Ectodermal cell (in vitro differentiated cells): ENCODE measurements at regions not wholly inside any gene's neighbourhood (a gene's known extent, or its start where the extent isn't known, plus 50 kb on each side); places are given as distances from the start of the nearest gene placed in this dataset.

Experiments used
- H3K27ac ChIP-seq: 2 replicates; pipeline ENCODE4 v1.7.0; 2013; ENCODE audit warnings: mild to moderate bottlenecking, low read depth, low read length; ENCODE audit not compliant: insufficient read depth, poor library complexity, severe bottlenecking
- H3K27me3 ChIP-seq: 2 replicates; pipeline ENCODE4 v1.7.0; 2013; ENCODE audit warnings: mild to moderate bottlenecking, low read length; ENCODE audit not compliant: insufficient read depth, control insufficient read depth, poor library complexity, severe bottlenecking
- H3K36me3 ChIP-seq: one replicate; pipeline ENCODE4 v1.7.0; 2013; ENCODE audit warnings: low read length; ENCODE audit not compliant: control insufficient read depth, insufficient read depth
- H3K4me1 ChIP-seq: one replicate; pipeline ENCODE4 v1.7.0; 2013; ENCODE audit warnings: low read length; ENCODE audit not compliant: control insufficient read depth, insufficient read depth
- H3K4me3 ChIP-seq: 2 replicates; pipeline ENCODE4 v1.7.0; 2013; ENCODE audit warnings: low read depth, low read length, control low read depth; ENCODE audit not compliant: insufficient read depth
- H3K9me3 ChIP-seq: 2 replicates; pipeline ENCODE4 v1.7.0; 2013; ENCODE audit warnings: mild to moderate bottlenecking, low read length, moderate library complexity; ENCODE audit not compliant: control insufficient read depth
- WGBS, 2 experiments: methylation state at CpG; one replicate each; pipeline ENCODE4 v1.1.7; 2013; ENCODE audit warnings: missing lambda C conversion rate in 2 of 2; 5-methylcytosine and 5-hydroxymethylcytosine counted together

GRCh38 chr7:36044101-36044892, 108.8 kb upstream of the EEPD1 start:
- H3K9me3 ChIP-seq = no peaks in the 10 kb centered on the region
- WGBS, 2 experiments = 91 to 93% methylated on average over 6 of the region's 6 CpGs
- H3K27me3 ChIP-seq = no peaks in the 10 kb centered on the region
- H3K4me3 ChIP-seq = no peak overlapping the region
- no peak overlapping the region for H3K27ac ChIP-seq
- no peaks in the 10 kb centered on the region for H3K4me1 ChIP-seq
- no peaks in the 10 kb centered on the region for H3K36me3 ChIP-seq

- H3K9me3 ChIP-seq = no peaks in the 10 kb centered on the region
- no peaks in the 10 kb centered on the region for H3K36me3 ChIP-seq
- WGBS, 2 experiments = 95 to 96% methylated on average over 2 of the region's 2 CpGs
- H3K27ac ChIP-seq = no peak overlapping the region
- no peak overlapping the region for H3K4me3 ChIP-seq
- no peaks in the 10 kb centered on the region for H3K27me3 ChIP-seq
- H3K4me1 ChIP-seq = peaks cover 4% of the 10 kb centered on the region
Measured at GRCh38 chr7:36045326-36045725, 107.7 kb upstream of the EEPD1 start.

- Histone ChIP-seq H3K9me3 (no peaks in the 10 kb centered on the region), H3K4me3 (no peak overlapping the region), H3K36me3 (no peaks in the 10 kb centered on the region), H3K27me3 (no peaks in the 10 kb centered on the region), H3K4me1 (peaks cover 4% of the 10 kb centered on the region), H3K27ac (no peak overlapping the region)
- 58 to 63% methylated on average over 3 of the region's 3 CpGs for WGBS, 2 experiments
Measured at GRCh38 chr7:36045830-36046341, 107.2 kb upstream of the EEPD1 start.

- 88 to 100% methylated on average over 1 to 2 of the region's 2 CpGs for WGBS, 2 experiments
- H3K27ac ChIP-seq = no peak overlapping the region
Measured at GRCh38 chr7:36047091-36047658, 105.9 kb upstream of the EEPD1 start.

GRCh38 chr7:36048141-36048901, 104.7 kb upstream of the EEPD1 start:
- whole genome bisulfite sequencing, 2 experiments = 92 to 94% methylated on average over 5 of the region's 5 CpGs
- H3K27ac ChIP-seq = no peak overlapping the region
- H3K4me1 ChIP-seq = peaks cover 4% of the 10 kb centered on the region

More at GRCh38 chr7:36047091-36047658, 105.9 kb upstream of the EEPD1 start:
- Histone ChIP-seq H3K36me3 (no peaks in the 10 kb centered on the region), H3K9me3 (no peaks in the 10 kb centered on the region), H3K27me3 (no peaks in the 10 kb centered on the region), H3K4me1 (peaks cover 4% of the 10 kb centered on the region), H3K4me3 (no peak overlapping the region)

GRCh38 chr7:36048902-36049240, 104.2 kb upstream of the EEPD1 start:
- WGBS, 2 experiments = 93 to 96% methylated on average over 2 of the region's 2 CpGs
- Histone ChIP-seq H3K36me3 (no peaks in the 10 kb centered on the region), H3K9me3 (no peaks in the 10 kb centered on the region), H3K4me1 (peaks cover 4% of the 10 kb centered on the region), H3K27ac (no peak overlapping the region), H3K27me3 (no peaks in the 10 kb centered on the region), H3K4me3 (no peak overlapping the region)

More at GRCh38 chr7:36048141-36048901, 104.7 kb upstream of the EEPD1 start:
- Histone ChIP-seq H3K27me3 (no peaks in the 10 kb centered on the region), H3K36me3 (no peaks in the 10 kb centered on the region), H3K9me3 (no peaks in the 10 kb centered on the region), H3K4me3 (no peak overlapping the region)

GRCh38 chr7:36051501-36051900, 101.6 kb upstream of the EEPD1 start:
- no peak overlapping the region for H3K4me3 ChIP-seq
- 87 to 93% methylated on average over 4 of the region's 4 CpGs for WGBS, 2 experiments

GRCh38 chr7:36053589-36053988, 99.5 kb upstream of the EEPD1 start:
- H3K9me3 ChIP-seq = no peaks in the 10 kb centered on the region
- no peaks in the 10 kb centered on the region for H3K36me3 ChIP-seq
- 86 to 87% methylated on average over 3 of the region's 3 CpGs for WGBS, 2 experiments
- H3K4me1 ChIP-seq = peaks cover 4% of the 10 kb centered on the region
- H3K27me3 ChIP-seq = no peaks in the 10 kb centered on the region
- H3K27ac ChIP-seq = no peak overlapping the region
- H3K4me3 ChIP-seq = no peak overlapping the region

More at GRCh38 chr7:36051501-36051900, 101.6 kb upstream of the EEPD1 start:
- no peaks in the 10 kb centered on the region for H3K36me3 ChIP-seq
- H3K27me3 ChIP-seq = no peaks in the 10 kb centered on the region
- H3K9me3 ChIP-seq = no peaks in the 10 kb centered on the region
- H3K27ac ChIP-seq = no peak overlapping the region
- H3K4me1 ChIP-seq = peaks cover 4% of the 10 kb centered on the region

GRCh38 chr7:36054637-36055036, 98.4 kb upstream of the EEPD1 start:
- Histone ChIP-seq H3K4me3 (no peak overlapping the region), H3K36me3 (no peaks in the 10 kb centered on the region), H3K4me1 (peaks cover 3% of the 10 kb centered on the region), H3K27ac (no peak overlapping the region), H3K9me3 (no peaks in the 10 kb centered on the region), H3K27me3 (no peaks in the 10 kb centered on the region)
- WGBS, 2 experiments = 88 to 92% methylated on average over 2 of the region's 2 CpGs

- WGBS, 2 experiments = 92 to 93% methylated on average over 3 to 4 of the region's 4 CpGs
- Histone ChIP-seq H3K4me3 (no peak overlapping the region), H3K27ac (no peak overlapping the region), H3K27me3 (no peaks in the 10 kb centered on the region), H3K36me3 (no peaks in the 10 kb centered on the region), H3K9me3 (no peaks in the 10 kb centered on the region), H3K4me1 (no peaks in the 10 kb centered on the region)
Measured at GRCh38 chr7:36055207-36055606, 97.8 kb upstream of the EEPD1 start.
